Choroid plexus epithelial cell (primary cell): ENCODE measurements at regions not wholly inside any gene's neighbourhood (a gene's known extent, or its start where the extent isn't known, plus 50 kb on each side); places are given as distances from the start of the nearest gene placed in this dataset.

ENCODE experiments used
- DNase-seq: peaks from one replicate; pipeline ENCODE4 v3.0.0-alpha.2; 2010; ENCODE audit warnings: low read depth
- H3K4me3 ChIP-seq: 2 replicates; pipeline ENCODE4 v1.5.1; 2011; ENCODE audit warnings: low read depth, mild to moderate bottlenecking, control low read depth, low read length, moderate library complexity
- TF ChIP-seq, protein P1 (sequence below): conservative IDR thresholded peaks from 2 replicates; pipeline ENCODE4 v1.5.1; 2011; ENCODE audit warnings: low read depth, mild to moderate bottlenecking, control low read depth, inconsistent platforms, low read length, moderate library complexity

GRCh38 chr6:106764353-106764980, 135.1 kb downstream of the QRSL1 start:
- TF ChIP-seq, protein P1, sequence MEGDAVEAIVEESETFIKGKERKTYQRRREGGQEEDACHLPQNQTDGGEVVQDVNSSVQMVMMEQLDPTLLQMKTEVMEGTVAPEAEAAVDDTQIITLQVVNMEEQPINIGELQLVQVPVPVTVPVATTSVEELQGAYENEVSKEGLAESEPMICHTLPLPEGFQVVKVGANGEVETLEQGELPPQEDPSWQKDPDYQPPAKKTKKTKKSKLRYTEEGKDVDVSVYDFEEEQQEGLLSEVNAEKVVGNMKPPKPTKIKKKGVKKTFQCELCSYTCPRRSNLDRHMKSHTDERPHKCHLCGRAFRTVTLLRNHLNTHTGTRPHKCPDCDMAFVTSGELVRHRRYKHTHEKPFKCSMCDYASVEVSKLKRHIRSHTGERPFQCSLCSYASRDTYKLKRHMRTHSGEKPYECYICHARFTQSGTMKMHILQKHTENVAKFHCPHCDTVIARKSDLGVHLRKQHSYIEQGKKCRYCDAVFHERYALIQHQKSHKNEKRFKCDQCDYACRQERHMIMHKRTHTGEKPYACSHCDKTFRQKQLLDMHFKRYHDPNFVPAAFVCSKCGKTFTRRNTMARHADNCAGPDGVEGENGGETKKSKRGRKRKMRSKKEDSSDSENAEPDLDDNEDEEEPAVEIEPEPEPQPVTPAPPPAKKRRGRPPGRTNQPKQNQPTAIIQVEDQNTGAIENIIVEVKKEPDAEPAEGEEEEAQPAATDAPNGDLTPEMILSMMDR = no peak
- H3K4me3 ChIP-seq = no peak overlapping the region
- DNase-seq = no peak

- TF ChIP-seq, protein P1 = no peak
- DNase-seq = no peak
- no peak overlapping the region for H3K4me3 ChIP-seq
Measured at GRCh38 chr6:106763361-106763760, 134.0 kb downstream of the QRSL1 start.

DNA sequence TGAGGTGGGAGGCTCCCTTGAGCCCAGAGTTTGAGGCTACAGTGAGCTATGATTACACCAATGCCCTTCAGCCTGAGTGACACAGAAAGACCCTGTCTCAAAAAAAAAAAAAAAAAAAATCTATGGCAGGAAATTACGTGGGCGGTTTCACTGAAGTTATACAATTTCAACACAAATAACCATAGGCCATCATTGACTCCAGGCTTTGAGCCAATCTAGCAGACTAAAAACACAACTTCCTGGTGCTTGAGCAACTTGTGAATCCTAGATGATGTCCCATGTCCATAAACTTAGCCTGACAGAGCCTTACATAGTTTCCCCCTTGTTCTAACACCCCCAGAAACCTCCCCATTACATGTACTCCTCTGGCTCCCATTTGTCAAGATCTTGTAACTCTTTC, 131.8 kb downstream of the QRSL1 start:
- no peak for DNase-seq

GRCh38 chr6:106759112-106759511, 129.7 kb downstream of the QRSL1 start:
- TF ChIP-seq, protein P1 = no peak
- H3K4me3 ChIP-seq = no peak overlapping the region
- DNase-seq = no peak

More for the DNA sequence above, 131.8 kb downstream of the QRSL1 start:
- TF ChIP-seq, protein P1 = no peak
- no peak overlapping the region for H3K4me3 ChIP-seq

GRCh38 chr6:106757722-106758467, 128.5 kb downstream of the QRSL1 start:
- H3K4me3 ChIP-seq = no peak overlapping the region
- TF ChIP-seq, protein P1 = no peak
- no peak for DNase-seq

DNA sequence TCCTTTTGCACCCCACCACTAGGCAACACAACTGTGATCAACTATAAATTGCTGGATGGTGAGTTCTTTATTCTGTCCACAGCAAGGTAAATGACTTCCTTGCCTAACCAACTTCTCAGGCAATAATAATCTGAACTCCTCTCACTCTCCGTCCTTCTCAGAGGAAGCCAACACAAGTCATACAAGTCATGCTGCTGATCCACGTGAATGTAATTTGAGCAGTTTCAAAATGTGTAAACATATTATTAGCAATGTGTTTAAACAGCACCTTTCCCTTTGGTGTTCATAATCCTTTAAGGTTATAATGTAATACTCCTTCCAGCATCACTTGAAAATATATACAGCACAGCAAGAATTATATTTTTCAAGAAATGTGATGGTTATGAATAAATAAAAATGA, 127.9 kb downstream of the QRSL1 start:
- no peak overlapping the region for H3K4me3 ChIP-seq
- no peak for DNase-seq
- TF ChIP-seq, protein P1 = no peak

DNA sequence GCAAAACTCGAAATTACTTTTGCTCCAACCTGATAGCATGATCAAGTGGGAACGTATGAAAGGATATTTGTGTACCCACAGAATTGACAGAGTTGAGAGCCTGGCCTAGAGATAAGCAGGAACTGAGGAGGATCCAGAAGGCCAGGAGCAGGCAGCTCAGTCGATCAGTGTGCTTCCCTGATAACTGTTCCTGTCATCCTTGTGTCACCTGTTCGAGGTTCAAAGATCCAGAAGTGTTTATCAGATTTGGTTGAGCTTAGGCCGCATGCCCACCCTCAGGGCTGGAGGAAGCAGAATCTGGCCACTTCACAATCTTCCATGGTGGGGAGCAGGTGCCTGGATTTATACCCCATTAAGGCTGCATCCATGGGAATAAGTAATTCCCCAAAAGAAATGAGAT, 124.8 kb downstream of the QRSL1 start:
- no peak for DNase-seq
- no peak overlapping the region for H3K4me3 ChIP-seq
- TF ChIP-seq, protein P1 = no peak
